HG03565 (cell line): ENCODE measurements at regions not wholly inside any gene's neighbourhood (a gene's known extent, or its start where the extent isn't known, plus 50 kb on each side); places are given as distances from the start of the nearest gene placed in this dataset.

Experiments used
- ATAC-seq: cut with Tn5 transposase; IDR thresholded peaks from one replicate; pipeline ENCODE4 v1.9.1; 2021; ENCODE audit warnings: mild to moderate bottlenecking, moderate library complexity; ENCODE audit not compliant: unreplicated experiment

- peak; percentile 79 for ATAC-seq
Observed at GRCh38 chr12:128137140-128137539, 129.8 kb upstream of the TMEM132C start.

GRCh38 chr12:128138125-128138524, 128.8 kb upstream of the TMEM132C start:
- no peak for ATAC-seq

GRCh38 chr12:128140551-128140950, 126.4 kb upstream of the TMEM132C start:
- ATAC-seq, result no peak

DNA sequence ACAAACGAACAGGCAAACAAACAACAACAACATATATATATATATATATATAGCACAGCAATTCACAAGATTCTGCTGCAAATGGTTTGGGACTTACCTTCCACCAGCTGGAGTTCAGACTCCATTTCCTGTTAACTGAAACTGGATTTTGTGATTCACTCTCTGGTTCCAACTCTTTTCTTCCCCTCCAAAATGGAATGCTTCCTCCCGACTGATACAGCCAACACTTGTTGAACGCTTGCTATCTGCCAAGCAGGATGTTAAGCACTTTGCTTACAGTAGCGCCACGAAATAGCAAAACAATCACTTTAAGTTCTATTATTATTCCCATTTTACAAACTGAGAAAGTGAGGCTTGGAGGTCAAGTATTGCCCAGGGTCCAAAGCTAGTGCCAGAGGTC, 116.0 kb upstream of the TMEM132C start:
- no peak for ATAC-seq

DNA sequence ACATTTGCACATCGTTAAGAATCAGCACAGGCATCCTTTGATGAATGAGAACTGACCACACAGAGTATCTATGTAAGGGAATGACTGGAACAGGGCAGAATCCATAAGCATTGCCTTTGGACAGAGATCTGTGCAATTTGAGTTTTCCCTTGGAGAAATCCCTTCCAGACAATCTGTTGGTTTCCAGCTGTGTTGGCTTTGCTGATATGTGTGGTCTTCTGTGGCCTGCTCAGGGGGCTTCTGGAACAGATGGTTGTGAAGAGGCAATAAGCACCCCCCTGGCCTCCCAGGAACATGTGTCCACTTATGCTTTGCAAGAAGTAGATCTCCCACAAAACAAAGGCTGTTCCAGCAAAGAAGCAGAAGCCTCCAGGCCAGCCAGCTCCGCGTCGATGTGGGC, 111.4 kb upstream of the TMEM132C start:
- no peak for ATAC-seq

- ATAC-seq, result no peak
Observed at GRCh38 chr12:128163086-128163485, 103.9 kb upstream of the TMEM132C start.

GRCh38 chr12:128164533-128164932, 102.4 kb upstream of the TMEM132C start:
- ATAC-seq, result no peak

DNA sequence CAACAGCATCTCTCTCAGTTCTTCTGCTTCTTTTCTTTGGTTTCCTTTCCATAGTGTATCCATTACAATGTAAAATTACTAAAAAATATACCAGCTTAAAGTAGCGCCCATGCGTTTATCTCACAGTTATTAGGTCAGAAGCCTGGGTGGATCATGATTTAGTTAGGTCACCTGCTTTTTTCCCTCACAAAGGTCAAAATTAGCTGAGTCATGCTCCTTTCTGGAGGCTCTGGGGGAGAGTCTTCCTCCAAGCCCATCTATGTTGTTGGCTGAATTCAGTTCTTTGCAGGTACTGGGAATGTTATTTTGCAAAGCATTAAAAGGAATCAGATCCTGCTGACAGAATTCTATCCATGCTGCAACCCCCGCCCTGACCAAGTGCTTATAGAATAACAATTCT, 101.6 kb upstream of the TMEM132C start:
- no peak for ATAC-seq

DNA sequence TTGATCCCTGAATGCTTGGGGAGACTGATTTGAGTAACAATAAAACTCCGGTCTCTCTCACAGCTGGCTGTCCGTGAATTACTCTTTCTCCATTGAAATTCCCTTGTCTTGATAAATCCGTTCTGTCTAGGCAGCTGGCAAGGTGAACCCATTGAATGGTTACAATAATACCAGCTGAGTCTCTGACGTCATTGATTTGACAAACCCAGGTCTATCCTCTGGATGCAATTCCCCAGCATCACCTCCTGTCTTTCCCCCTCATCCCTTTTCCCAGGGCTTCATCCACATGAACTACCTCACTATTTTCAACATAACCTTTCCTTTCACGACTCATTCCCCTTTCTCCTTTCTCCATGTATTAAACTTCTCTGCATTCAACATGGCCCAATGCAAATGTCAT, 98.7 kb upstream of the TMEM132C start:
- ATAC-seq, result no peak

GRCh38 chr12:128170181-128170580, 96.8 kb upstream of the TMEM132C start:
- ATAC-seq, result no peak

GRCh38 chr12:128178565-128178964, 88.4 kb upstream of the TMEM132C start:
- ATAC-seq, result no peak

DNA sequence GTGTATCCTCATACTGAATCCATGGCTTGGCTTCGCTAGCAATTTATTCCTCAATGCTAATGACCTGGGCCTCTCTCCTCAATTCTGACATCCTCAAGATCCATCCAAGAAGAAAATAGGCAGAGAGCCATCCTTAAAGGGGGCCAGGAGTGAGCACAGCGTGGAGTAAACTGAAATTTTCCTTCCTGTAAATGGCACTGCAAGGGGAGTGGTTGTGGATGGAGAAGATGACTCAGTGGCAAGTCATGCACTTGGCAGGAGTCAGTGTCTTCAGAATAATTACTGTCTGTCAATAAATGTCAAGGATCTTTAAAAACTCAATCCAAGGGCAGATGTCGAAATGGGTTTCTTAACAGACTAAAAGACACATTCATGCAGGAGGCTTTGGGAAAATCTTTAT, 88.0 kb upstream of the TMEM132C start:
- ATAC-seq, result no peak

- no peak for ATAC-seq
Observed at GRCh38 chr12:128180166-128180565, 86.8 kb upstream of the TMEM132C start.

DNA sequence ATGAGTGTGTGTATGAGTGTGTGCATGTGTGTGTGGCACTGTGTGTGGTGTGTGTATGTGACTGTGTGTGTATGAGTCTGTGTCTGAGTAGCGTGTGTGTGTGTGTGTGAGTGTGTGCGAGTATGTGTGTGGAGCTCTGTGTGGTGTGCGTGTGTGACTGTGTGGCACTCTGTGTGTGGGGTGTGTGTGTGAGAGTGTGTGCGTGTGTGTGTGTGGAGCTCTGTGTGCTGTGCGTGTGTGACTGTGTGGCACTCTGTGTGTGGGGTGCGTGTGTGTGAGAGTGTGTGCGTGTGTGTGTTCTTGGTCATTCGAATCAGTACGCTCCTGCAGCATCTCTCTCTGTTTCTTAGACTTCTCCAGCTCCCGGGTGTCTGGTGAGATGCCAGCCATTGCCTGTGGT, 76.9 kb upstream of the TMEM132C start:
- ATAC-seq, result no peak

DNA sequence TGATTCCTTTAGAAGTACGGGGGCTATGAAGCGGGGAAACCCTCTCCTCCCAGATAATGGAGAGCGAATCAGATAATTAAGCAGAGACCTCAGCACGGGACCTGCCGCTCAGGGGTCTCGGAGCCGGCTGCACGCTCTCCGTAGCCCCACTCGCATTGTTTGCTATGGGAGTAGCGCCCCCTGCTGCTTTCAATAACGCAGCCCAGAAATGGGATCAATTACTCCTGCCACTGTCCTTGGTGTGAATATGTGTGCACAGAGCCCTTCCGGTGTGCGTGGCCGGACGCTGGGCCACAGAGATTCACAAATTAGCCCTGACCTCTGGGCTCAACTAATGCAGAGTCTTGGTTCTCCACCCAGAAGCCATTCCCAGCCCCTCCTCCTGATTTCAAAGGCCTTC, 76.4 kb upstream of the TMEM132C start:
- no peak for ATAC-seq

- ATAC-seq, result no peak
Observed at GRCh38 chr12:128191380-128191779, 75.6 kb upstream of the TMEM132C start.

DNA sequence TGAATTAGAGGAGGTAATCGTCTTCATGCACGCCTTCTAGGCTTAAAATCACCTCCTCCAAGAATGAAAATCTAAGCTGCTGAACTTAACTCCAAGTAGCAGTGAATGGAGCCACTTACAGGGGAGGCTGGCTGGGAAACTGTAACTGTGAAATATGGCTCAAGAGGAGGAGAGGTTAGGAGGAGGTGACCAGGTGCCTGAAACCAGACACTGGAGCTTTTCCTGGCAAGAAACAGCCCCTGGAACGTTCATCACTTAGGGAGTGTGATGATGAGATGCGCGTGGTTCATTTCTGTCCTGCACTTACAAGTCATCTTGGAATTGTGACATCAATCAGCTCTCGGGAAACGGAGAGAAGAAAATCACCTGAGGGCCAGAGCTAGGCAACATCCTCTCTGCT, 62.3 kb upstream of the TMEM132C start:
- ATAC-seq, result no peak

- no peak for ATAC-seq
Observed at GRCh38 chr12:128205145-128205544, 61.8 kb upstream of the TMEM132C start.

- no peak for ATAC-seq
Observed at GRCh38 chr12:128205758-128206157, 61.2 kb upstream of the TMEM132C start.
